OCI-LY3 (cell line): ENCODE measurements at regions not wholly inside any gene's neighbourhood (a gene's known extent, or its start where the extent isn't known, plus 50 kb on each side); places are given as distances from the start of the nearest gene placed in this dataset.

ENCODE experiments used
- H2AFZ ChIP-seq: fragments of 200-600, 300-600 bp; shearing (Covaris generic); 2 replicates; pipeline ENCODE4 v1.6.0; 2014; ENCODE audit warnings: antibody characterized with exemption, low read depth, low read length
- H3K27ac ChIP-seq: fragments of 200-600, 300-600 bp; sonication (generic); 2 replicates; pipeline ENCODE4 v1.5.1; 2014; ENCODE audit warnings: mild to moderate bottlenecking, low read length, moderate library complexity, mixed read lengths
- H3K27me3 ChIP-seq: fragments of 200-600, 300-600 bp; sonication (generic); 2 replicates; pipeline ENCODE4 v1.6.1; 2014; ENCODE audit warnings: low read depth, low read length, mixed read lengths
- H3K36me3 ChIP-seq: fragments of 200-600, 300-600 bp; sonication (generic); replicated peaks from 2 replicates; pipeline ENCODE3; 2014; ENCODE audit warnings: low read depth, low read length, mixed read lengths
- H3K4me1 ChIP-seq: fragments of 300-600, 200-600 bp; sonication (generic); 2 replicates; pipeline ENCODE4 v1.6.1; 2014; ENCODE audit warnings: low read length, mixed read lengths
- H3K4me2 ChIP-seq: fragments of 200-600, 300-600 bp; sonication (generic); 2 replicates; pipeline ENCODE4 v1.6.1; 2014; ENCODE audit warnings: low read length, mixed read lengths
- H3K4me3 ChIP-seq: fragments of 300-600, 200-600 bp; sonication (generic); 2 replicates; pipeline ENCODE4 v1.5.1; 2014; ENCODE audit warnings: antibody characterized with exemption, mild to moderate bottlenecking, low read length, moderate library complexity
- H3K79me2 ChIP-seq: fragments of 300-600, 200-600 bp; shearing (Covaris generic); 2 replicates; pipeline ENCODE4 v1.6.1; 2014; ENCODE audit warnings: mild to moderate bottlenecking, low read length, mixed read lengths
- H3K9ac ChIP-seq: fragments of 300-600, 200-600 bp; shearing (Covaris generic); 2 replicates; pipeline ENCODE4 v1.6.0; 2014; ENCODE audit warnings: mild to moderate bottlenecking, low read length, moderate library complexity
- H3K9me3 ChIP-seq: fragments of 200-600, 300-600 bp; shearing (Covaris generic); 2 replicates; pipeline ENCODE4 v1.6.1; 2014; ENCODE audit warnings: low read length, mixed read lengths; ENCODE audit not compliant: insufficient read depth
- H4K20me1 ChIP-seq: fragments of 200-600, 300-600 bp; sonication (generic); 2 replicates; pipeline ENCODE4 v1.6.1; 2016; ENCODE audit warnings: low read length, mixed read lengths; ENCODE audit not compliant: insufficient read depth
- EZH2phosphoT487 ChIP-seq: fragments of 200-600 bp; shearing (Covaris generic); IDR thresholded peaks from 2 replicates; pipeline ENCODE4 v1.6.1; 2018; ENCODE audit warnings: antibody characterized with exemption, mixed run types, low read depth
- TF ChIP-seq, protein P1 (sequence below): fragments of 200-600, 300-600 bp; sonication (generic); IDR thresholded peaks from 2 replicates; pipeline ENCODE4 v1.5.1; 2014; ENCODE audit warnings: antibody characterized with exemption, low read length, low read depth

DNA sequence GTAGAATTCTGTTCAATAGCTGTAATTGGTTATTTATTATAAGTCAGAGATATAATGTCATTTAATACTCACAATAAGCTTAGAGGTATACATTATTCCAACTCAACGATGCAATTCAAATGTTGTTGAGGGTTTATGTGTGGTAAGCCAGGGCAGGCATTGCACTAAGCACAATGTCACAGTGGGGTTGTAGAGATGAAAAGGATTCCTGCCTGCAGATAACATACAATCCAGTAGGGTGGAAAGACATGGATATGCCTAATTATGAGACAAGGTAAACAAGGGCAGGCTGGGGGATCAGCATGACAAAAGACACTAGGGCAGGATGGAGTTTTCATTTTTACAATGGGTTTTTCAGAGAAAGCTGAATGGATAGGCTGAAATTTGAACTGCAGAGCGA, 98.7 kb upstream of the PALM2AKAP2 start:
- no peak for TF ChIP-seq EZH2phosphoT487
- TF ChIP-seq, protein P1, sequence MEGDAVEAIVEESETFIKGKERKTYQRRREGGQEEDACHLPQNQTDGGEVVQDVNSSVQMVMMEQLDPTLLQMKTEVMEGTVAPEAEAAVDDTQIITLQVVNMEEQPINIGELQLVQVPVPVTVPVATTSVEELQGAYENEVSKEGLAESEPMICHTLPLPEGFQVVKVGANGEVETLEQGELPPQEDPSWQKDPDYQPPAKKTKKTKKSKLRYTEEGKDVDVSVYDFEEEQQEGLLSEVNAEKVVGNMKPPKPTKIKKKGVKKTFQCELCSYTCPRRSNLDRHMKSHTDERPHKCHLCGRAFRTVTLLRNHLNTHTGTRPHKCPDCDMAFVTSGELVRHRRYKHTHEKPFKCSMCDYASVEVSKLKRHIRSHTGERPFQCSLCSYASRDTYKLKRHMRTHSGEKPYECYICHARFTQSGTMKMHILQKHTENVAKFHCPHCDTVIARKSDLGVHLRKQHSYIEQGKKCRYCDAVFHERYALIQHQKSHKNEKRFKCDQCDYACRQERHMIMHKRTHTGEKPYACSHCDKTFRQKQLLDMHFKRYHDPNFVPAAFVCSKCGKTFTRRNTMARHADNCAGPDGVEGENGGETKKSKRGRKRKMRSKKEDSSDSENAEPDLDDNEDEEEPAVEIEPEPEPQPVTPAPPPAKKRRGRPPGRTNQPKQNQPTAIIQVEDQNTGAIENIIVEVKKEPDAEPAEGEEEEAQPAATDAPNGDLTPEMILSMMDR, result no peak
- no peaks in the 10 kb centered on the region for H4K20me1 ChIP-seq
- no peak overlapping the region for H3K27ac ChIP-seq
- no peaks in the 10 kb centered on the region for H3K4me1 ChIP-seq
- H3K9ac ChIP-seq, result no peak overlapping the region
- H3K36me3 ChIP-seq, result no peaks in the 10 kb centered on the region
- no peak overlapping the region for H3K4me3 ChIP-seq
- H2AFZ ChIP-seq, result no peak overlapping the region
- peaks cover 33% of the 10 kb centered on the region for H3K27me3 ChIP-seq
- H3K79me2 ChIP-seq, result no peaks in the 10 kb centered on the region
- H3K4me2 ChIP-seq, result no peak overlapping the region
- H3K9me3 ChIP-seq, result no peaks in the 10 kb centered on the region

DNA sequence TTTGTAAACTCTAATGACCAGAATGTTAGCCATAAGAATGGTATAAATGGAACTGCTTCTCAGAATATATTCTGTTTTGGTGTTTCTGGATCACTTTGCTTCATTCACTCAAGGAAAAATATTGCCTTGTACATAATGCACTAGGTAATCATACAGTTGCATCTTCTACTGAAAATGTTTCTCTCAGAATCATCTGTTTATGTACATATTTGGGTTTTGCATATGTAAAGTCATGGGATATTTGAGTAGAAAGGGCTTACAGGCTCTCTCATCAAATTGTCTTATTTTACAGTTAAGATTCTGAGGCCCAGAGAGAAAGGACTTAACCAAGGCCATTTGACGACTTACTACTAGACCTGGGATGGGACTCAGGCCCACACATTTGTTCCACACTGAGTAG, 97.8 kb upstream of the PALM2AKAP2 start:
- H3K27me3 ChIP-seq, result peaks cover 26% of the 10 kb centered on the region
- no peaks in the 10 kb centered on the region for H3K36me3 ChIP-seq
- H3K9me3 ChIP-seq, result no peaks in the 10 kb centered on the region
- no peaks in the 10 kb centered on the region for H4K20me1 ChIP-seq
- H3K4me3 ChIP-seq, result no peak overlapping the region
- H3K4me2 ChIP-seq, result no peak overlapping the region
- no peak overlapping the region for H2AFZ ChIP-seq
- H3K9ac ChIP-seq, result no peak overlapping the region
- no peaks in the 10 kb centered on the region for H3K4me1 ChIP-seq
- no peak overlapping the region for H3K27ac ChIP-seq
- TF ChIP-seq, protein P1, result no peak
- TF ChIP-seq EZH2phosphoT487, result no peak
- H3K79me2 ChIP-seq, result no peaks in the 10 kb centered on the region

DNA sequence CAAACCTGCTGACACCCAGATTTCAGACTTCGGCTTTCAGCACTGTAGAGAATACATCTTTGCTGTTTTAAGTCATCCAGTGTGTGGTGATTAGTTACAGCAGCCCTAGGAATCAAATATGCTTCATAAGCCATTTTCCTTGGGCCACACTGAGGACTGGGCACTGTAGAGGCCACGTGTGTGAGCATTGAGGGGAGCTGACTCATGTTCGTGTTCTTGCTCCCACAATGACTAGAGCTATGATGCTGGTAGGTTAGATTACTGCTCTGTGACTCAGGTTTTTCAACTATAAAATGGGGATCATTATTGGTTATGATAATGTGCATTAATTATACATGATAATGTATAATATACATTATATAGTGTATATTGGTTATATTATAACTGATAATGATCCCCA, 96.5 kb upstream of the PALM2AKAP2 start:
- Histone ChIP-seq H4K20me1 (no peaks in the 10 kb centered on the region), H3K36me3 (no peaks in the 10 kb centered on the region), H3K27ac (no peak overlapping the region), H3K9me3 (no peaks in the 10 kb centered on the region), H3K4me1 (no peaks in the 10 kb centered on the region), H3K9ac (no peak overlapping the region), H3K27me3 (peaks cover 19% of the 10 kb centered on the region), H3K4me2 (no peak overlapping the region), H3K4me3 (no peak overlapping the region), H2AFZ (no peak overlapping the region), H3K79me2 (no peaks in the 10 kb centered on the region)
- TF ChIP-seq EZH2phosphoT487, result no peak
- TF ChIP-seq, protein P1, result no peak

DNA sequence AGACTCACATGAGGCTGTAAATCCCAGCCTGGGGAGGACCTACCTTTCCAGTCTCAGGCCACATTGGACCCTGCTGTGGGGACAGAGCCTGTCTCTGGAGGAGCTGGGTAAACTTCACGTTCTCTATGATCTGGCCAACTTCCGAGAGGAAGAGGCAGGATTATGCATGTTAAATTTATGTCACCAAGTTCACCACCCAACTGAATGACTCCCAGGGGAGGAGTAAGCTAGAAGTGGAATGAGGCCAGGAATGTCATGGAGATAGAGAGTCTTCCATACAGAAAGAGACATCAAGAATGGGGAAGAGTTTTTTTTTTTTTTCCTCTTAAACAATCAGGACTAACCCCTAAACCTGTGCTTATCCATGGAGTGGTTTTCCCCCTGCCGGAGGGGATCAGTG, 90.3 kb upstream of the PALM2AKAP2 start:
- Histone ChIP-seq H3K4me1 (no peaks in the 10 kb centered on the region), H2AFZ (no peak overlapping the region), H4K20me1 (0 out of 2 replicates have a peak, but pooled peaks cover 2% of the 10 kb centered on the region), H3K9me3 (no peaks in the 10 kb centered on the region), H3K27ac (no peak overlapping the region), H3K79me2 (no peaks in the 10 kb centered on the region), H3K36me3 (no peaks in the 10 kb centered on the region), H3K4me3 (no peak overlapping the region), H3K4me2 (no peak overlapping the region), H3K27me3 (peaks cover 13% of the 10 kb centered on the region), H3K9ac (no peak overlapping the region)
- TF ChIP-seq, protein P1, result no peak
- no peak for TF ChIP-seq EZH2phosphoT487
